ENCODE measurements at regions not wholly inside any gene's neighbourhood (a gene's known extent, or its start where the extent isn't known, plus 50 kb on each side); places are given as distances from the start of the nearest gene placed in this dataset.
"Not testable (repeated sequence)": the region's sequence is repeated elsewhere in the genome, so short reads cannot be mapped to it uniquely, and the experiment has no call there.

GRCh38 chr20:19834287-19834686, 76.2 kb downstream of the RIN2 start:
- no peak for DNase-seq (ENCODE audit: low read depth in 2 of 2)

DNA sequence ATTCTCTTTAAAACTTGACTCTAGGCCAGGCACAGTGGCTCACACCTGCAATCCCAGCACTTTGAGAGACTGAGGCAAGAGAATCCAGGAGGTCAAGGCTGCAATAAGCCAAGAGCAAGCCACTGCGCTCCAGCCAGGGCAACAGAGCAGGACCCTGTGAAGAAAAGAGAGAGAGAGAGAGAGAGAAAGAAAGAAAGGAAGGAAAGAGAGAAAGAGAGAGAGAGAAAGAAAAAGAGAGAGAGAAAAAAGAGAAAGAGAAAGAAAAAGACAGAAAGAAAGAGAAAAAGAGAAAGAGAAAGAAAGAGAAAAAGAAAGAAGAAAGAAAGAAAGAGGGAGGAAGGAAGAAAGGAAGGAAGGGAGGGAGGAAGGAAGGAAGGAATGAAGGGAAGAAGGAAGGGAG, 76.7 kb downstream of the RIN2 start:
- DNase-seq (ENCODE audit: low read depth in 2 of 2), result no peak

DNA sequence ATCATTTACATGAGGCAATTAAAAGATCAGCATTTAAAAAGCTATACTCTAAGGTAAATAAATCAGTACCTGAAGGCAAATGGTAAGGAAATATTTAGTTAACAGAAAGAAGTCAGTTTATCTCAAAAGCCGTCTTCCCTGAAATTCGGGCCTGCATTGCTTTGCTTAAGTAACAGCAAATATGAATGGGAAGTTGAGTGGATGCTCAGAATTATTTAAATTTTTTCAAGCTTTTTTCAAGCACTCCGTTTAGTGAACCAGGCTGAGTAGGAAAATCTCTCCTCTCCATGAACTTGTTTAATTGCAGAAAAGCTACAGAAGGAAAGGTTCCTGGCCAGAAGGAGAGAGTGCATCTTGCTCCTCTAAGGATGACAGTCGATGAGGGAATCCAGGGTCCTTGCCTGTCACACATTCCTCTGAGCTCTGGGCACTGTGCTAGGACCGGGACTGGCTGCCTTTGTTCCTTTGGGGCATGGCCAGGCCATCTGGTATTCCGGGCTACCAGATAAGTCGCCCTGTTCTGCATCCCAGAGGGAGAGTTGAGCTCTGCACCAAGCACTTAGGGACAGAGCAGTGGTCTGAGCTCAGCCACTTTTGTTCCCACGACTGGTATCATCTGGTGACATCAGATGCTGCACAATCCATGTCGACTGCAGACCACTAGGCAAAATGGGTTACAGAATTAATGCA, 77.6 kb downstream of the RIN2 start:
- DNase-seq (ENCODE audit: low read depth in 2 of 2), result no peak

DNA sequence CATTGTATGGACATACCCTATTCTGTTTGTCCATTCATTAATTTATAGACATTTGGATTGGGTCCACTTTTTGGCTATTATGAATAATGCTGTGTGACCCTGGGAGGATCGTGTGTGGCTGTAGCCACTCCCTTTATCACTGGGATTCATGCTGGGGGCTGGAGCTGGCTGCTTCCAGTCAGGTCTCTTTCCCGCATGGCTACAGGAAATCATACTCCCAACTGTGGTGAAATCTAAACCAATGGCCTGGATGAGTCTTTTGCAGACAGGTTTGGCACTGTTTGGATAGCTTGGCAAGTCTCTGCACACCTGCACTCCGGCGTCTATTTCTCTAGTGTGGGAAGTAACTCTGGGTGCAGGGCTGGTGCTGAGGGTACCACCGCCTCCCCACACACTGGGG, 80.4 kb downstream of the RIN2 start:
- no peak for DNase-seq (ENCODE audit: low read depth in 2 of 2)

DNA sequence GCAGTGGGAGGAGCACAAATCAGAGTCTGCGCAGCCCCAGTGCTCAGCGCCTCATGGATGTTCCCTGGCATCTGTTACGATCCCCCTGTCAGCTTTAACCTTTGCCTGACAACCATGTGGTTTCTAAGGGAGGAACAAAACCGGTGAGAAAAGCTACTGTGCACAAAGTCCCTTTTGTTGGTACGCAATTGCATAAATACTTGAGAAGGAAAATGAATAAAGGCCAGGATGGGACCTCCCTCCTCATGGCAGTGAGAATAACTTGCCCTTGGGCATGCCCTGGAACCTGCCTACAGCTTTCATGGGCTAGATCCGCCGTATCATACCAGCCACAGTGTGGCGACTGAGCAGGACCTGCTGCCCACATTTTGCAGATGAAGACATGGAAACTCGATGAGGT, 81.0 kb downstream of the RIN2 start:
- no peak for DNase-seq (ENCODE audit: low read depth in 2 of 2)

DNA sequence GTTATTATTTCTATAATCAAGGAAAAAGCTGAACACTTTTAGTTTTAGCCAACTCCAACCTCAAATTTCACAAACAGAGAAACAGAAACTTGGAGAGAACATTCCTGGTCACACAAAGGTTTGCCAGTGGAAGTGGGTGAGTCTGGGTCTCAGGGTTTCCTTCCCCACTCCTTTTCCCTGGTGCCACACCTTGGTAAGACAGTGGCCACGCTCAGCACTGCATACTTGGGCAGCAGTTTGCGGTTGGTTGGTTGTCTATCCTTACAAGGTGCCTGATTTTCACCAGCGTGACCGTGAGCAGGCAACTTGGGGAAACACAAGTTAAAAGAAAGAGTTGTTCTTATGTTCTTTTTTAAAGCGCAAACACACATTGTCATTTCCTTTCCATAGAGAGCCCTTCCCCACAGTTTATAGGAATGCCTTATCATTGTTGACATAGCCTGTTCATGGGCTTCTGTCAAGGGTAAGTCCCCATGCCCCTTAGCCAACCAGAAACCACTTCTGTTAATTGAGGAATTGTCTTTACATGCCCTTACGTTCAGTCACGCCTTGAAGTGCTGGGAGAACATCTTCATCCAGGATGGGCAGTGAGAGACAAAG, 82.2 kb downstream of the RIN2 start:
- no peak for DNase-seq (ENCODE audit: low read depth in 2 of 2)

DNA sequence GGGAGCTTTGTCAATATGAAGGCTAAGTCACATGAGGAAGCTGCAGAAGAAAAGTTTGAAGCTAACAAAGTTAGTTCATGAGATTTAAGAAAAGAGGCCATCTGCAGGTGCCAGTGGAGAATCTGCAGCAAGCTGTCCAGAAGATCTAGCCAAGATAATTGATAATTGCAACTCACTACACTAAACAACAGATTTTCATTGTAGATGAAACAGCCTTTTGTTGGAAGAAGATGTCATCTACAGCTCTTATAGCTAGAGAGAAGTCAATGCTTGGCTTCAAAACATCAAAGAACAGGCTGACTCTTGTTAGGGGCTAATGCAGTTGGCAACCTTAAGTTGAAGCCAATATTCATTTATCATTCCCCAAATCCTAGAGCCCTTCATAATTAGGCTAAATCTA, 83.7 kb downstream of the RIN2 start:
- DNase-seq (ENCODE audit: low read depth in 2 of 2), result no peak

DNA sequence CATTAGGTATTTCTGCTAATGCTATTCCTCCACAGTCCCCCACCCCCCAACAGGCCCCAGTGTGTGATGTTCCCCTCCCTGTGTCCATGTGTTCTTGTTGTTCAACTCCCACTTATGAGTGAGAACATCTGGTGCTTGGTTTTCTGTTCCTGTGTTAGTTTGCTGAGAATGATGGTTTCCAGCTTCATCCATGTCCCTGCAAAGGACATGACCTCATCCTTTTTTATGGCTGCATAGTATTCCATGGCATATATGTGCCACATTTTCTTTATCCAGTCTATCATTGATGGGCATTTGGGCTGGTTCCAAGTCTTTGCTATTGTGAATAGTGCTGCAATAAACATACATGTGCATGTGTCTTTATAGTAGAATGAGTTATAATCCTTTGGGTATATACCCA, 86.8 kb downstream of the RIN2 start:
- DNase-seq (ENCODE audit: low read depth in 2 of 2), result not testable (repeated sequence)

GRCh38 chr20:19847383-19847782, 89.3 kb downstream of the RIN2 start:
- no peak for DNase-seq (ENCODE audit: low read depth in 2 of 2)

DNA sequence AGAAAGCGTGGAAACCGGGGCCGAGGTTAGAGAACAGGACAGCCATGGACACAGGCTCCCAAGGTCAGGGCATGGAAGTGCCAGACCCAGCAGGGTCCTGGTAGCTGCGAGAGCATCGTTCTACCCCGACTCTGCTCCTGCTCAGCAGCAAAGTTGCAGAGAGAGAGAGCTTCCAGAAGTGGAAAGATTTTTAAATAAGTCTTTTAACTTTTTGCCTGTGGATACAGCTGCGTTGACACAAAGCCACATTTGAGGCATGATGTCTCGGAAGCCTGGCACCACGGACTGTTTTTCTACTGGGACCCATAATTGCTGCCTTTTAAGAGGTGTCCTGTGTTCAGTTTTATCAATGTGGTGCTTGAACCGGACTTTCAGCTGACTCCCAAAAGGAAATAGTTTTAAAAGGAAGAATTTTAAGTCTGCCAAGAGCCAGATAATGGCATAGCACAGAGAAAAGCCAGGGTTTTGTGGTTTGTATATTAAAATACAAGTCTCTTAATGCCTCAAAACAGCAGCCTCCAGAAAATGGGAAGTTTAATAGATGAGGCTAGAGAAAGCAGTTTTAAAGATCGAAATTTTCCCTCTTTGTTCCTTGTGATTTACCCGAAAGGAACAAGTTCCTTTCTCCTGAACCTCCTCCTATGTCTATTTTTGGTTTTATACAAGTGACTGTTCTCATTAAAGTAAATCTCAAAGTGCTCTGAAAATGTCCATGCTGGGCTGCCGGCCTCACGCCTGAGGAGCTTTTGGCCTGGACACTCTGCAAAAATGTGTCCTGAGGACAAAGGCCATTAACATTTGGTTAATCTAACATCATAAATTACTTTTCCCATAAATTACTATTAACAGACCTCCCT, 91.5 kb downstream of the RIN2 start:
- no peak for DNase-seq (ENCODE audit: low read depth in 2 of 2)

- DNase-seq (ENCODE audit: low read depth in 2 of 2), result no peak
Measured at GRCh38 chr20:19850198-19850533, 92.1 kb downstream of the RIN2 start.

DNA sequence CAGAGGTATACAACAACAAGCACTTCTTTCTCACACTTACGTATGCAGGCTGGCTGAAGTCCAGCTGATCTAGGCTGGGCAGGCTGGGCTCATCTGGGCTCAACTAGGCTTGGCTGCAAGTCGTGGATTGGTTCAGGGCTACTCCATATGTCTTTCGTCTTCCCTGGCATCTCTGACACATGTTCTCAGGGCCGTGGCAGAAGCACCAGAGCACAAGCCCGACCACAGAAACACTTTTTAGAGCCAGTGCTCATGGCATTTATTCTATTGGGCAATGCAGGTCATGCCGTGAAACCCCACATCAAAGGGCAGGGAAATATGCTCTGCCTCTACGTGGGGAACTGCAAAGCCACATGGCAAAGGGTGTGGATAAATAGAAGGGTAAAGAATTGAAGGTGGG, 93.8 kb downstream of the RIN2 start:
- DNase-seq (ENCODE audit: low read depth in 2 of 2), result no peak

GRCh38 chr20:19855416-19855815, 97.4 kb downstream of the RIN2 start:
- DNase-seq (ENCODE audit: low read depth in 2 of 2), result no peak

- no peak for DNase-seq (ENCODE audit: low read depth in 2 of 2)
Measured at GRCh38 chr20:19858466-19859371, 100.7 kb downstream of the RIN2 start.

DNA sequence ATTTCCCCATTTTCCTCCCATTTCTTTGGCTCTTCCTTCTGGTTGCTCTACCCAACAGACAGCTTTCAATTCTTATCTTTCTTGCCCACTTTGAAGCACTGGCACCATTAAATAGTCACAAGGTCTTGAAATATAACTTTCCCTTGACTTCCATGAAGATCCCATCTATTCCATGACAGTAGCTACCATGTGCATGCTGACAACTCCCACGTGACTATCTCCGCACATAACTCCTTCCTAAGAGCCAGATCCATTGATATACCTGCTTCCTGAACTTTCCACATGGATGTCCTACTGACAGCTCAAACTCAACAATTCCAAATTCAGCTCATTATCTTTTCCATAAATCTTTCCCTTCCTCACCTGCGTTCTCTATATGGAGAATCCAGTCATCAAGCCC, 101.4 kb downstream of the RIN2 start:
- no peak for DNase-seq (ENCODE audit: low read depth in 2 of 2)

- no peak for DNase-seq (ENCODE audit: low read depth in 2 of 2)
Measured at GRCh38 chr20:19860737-19861136, 102.7 kb downstream of the RIN2 start.

DNA sequence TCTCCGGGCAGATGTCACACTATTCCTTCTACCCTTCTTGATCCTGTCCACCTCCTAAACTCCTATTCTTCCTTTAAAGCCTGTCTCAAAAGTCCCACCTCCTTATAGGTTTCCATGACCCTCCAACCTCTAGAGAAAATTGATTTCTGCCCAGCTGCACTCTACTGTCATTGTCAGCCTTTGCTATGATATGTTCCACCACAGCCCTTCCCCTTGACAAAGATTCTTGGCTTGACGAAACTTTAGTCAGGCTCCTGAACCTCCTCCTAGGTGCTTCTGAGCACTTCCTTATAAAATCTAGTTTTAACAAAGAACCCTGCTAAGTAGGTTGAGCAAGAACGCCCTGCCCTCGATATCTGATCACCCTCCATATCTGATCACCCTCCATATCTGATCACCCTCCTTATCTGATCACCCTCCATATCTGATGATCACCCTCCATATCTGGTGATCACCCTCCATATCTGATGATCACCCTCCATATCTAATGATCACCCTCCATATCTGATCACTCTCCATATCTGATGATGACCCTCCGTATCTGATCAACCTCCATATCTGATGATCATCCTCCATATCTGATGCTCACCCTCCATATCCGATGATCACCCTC, 103.2 kb downstream of the RIN2 start:
- no peak for DNase-seq (ENCODE audit: low read depth in 2 of 2)

GRCh38 chr20:19864130-19864529, 106.1 kb downstream of the RIN2 start:
- DNase-seq (ENCODE audit: low read depth in 2 of 2), result no peak

- no peak for DNase-seq (ENCODE audit: low read depth in 2 of 2)
Measured at GRCh38 chr20:19866070-19866469, 108.0 kb downstream of the RIN2 start.

GRCh38 chr20:19867074-19867473, 109.0 kb downstream of the RIN2 start:
- no peak for DNase-seq (ENCODE audit: low read depth in 2 of 2)

GRCh38 chr20:19867940-19868371, 109.9 kb downstream of the RIN2 start:
- no peak for DNase-seq (ENCODE audit: low read depth in 2 of 2)

DNA sequence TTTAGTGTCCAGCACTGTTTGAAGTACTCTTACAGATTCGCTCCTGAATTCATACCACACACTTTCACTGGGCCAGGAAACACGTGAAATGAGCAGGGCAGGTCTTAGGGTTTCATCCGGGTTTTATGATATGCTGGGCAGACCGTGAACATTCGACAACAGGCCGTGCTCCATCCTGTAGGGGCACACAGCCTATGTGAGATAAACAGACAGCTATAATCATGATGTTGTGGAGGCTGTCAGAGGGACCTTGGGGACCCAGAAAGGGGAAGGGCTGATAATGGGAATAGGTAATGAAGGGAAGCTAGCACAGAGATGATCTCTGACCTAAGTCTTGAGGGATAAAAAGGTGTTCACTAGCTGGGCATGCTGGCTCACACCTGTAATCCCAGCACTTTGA, 110.4 kb downstream of the RIN2 start:
- DNase-seq (ENCODE audit: low read depth in 2 of 2), result no peak
